GM18526 (cell line): ENCODE measurements at regions not wholly inside any gene's neighbourhood (a gene's known extent, or its start where the extent isn't known, plus 50 kb on each side); places are given as distances from the start of the nearest gene placed in this dataset.

Source experiments
- POLR2A ChIP-seq: IDR thresholded peaks from 3 replicates; pipeline ENCODE4 v1.6.1; 2011; ENCODE audit not compliant: insufficient read length; ENCODE audit errors: extremely low read depth

- no peak for TF ChIP-seq POLR2A
Observed at GRCh38 chr15:69857686-69858391, 239.9 kb downstream of the TLE3 start.

GRCh38 chr15:69858456-69858855, 239.3 kb downstream of the TLE3 start:
- no peak for TF ChIP-seq POLR2A

GRCh38 chr15:69859866-69860265, 237.9 kb downstream of the TLE3 start:
- no peak for TF ChIP-seq POLR2A

- no peak for TF ChIP-seq POLR2A
Observed at GRCh38 chr15:69860321-69860720, 237.4 kb downstream of the TLE3 start.

- no peak for TF ChIP-seq POLR2A
Observed at GRCh38 chr15:69860921-69861320, 236.8 kb downstream of the TLE3 start.

GRCh38 chr15:69861331-69862171, 236.2 kb downstream of the TLE3 start:
- TF ChIP-seq POLR2A = no peak

- no peak for TF ChIP-seq POLR2A
Observed at GRCh38 chr15:69862540-69862939, 235.2 kb downstream of the TLE3 start.

- TF ChIP-seq POLR2A = no peak
Observed at GRCh38 chr15:69863446-69863845, 234.3 kb downstream of the TLE3 start.

GRCh38 chr15:69865369-69865768, 232.3 kb downstream of the TLE3 start:
- TF ChIP-seq POLR2A = no peak

- TF ChIP-seq POLR2A = no peak
Observed at GRCh38 chr15:69868756-69869155, 229.0 kb downstream of the TLE3 start.

GRCh38 chr15:69869291-69869690, 228.4 kb downstream of the TLE3 start:
- no peak for TF ChIP-seq POLR2A

- no peak for TF ChIP-seq POLR2A
Observed at GRCh38 chr15:69869881-69870505, 227.7 kb downstream of the TLE3 start.

GRCh38 chr15:69871511-69872134, 226.1 kb downstream of the TLE3 start:
- TF ChIP-seq POLR2A = no peak

GRCh38 chr15:69873807-69874206, 223.9 kb downstream of the TLE3 start:
- no peak for TF ChIP-seq POLR2A

GRCh38 chr15:69874321-69874720, 223.4 kb downstream of the TLE3 start:
- TF ChIP-seq POLR2A = no peak
